Immature natural killer cell (primary cell): ENCODE measurements at regions not wholly inside any gene's neighbourhood (a gene's known extent, or its start where the extent isn't known, plus 50 kb on each side); places are given as distances from the start of the nearest gene placed in this dataset.

Experiments used
- DNase-seq, 3 donors: peaks; one replicate each; pipeline ENCODE4 v3.0.0; 2022; ENCODE audit warnings: mixed read lengths in 1 of 3
- H3K27ac Mint-ChIP-seq, 6 donors: one replicate each; pipeline ENCODE4 v1.8.0; 2020; ENCODE audit warnings: mixed read lengths in 6 of 6, mild to moderate bottlenecking in 5 of 6, inconsistent platforms in 4 of 6, moderate library complexity in 3 of 6
- H3K27me3 Mint-ChIP-seq, 3 donors: one replicate each; pipeline ENCODE4 v1.8.0; 2020 to 2021; ENCODE audit warnings: low read depth in 3 of 3, mild to moderate bottlenecking in 3 of 3, mixed read lengths in 3 of 3, moderate library complexity in 3 of 3, inconsistent platforms in 1 of 3
- H3K36me3 Mint-ChIP-seq, 3 donors: one replicate each; pipeline ENCODE4 v1.8.0; 2020; ENCODE audit warnings: mixed read lengths in 3 of 3, inconsistent platforms in 2 of 3, mild to moderate bottlenecking in 2 of 3
- H3K4me1 Mint-ChIP-seq, 2 donors: one replicate each; pipeline ENCODE4 v1.8.0; 2020; ENCODE audit warnings: inconsistent platforms in 2 of 2, mild to moderate bottlenecking in 2 of 2, mixed read lengths in 2 of 2, moderate library complexity in 1 of 2
- H3K4me3 Mint-ChIP-seq, 5 donors: one replicate each; pipeline ENCODE4 v1.8.0; 2020; ENCODE audit warnings: mild to moderate bottlenecking in 5 of 5, mixed read lengths in 5 of 5, inconsistent platforms in 3 of 5, moderate library complexity in 3 of 5
- H3K9me3 Mint-ChIP-seq, 6 donors: one replicate each; pipeline ENCODE4 v1.8.0; 2020; ENCODE audit warnings: mild to moderate bottlenecking in 6 of 6, mixed read lengths in 6 of 6, inconsistent platforms in 4 of 6, moderate library complexity in 3 of 6

DNA sequence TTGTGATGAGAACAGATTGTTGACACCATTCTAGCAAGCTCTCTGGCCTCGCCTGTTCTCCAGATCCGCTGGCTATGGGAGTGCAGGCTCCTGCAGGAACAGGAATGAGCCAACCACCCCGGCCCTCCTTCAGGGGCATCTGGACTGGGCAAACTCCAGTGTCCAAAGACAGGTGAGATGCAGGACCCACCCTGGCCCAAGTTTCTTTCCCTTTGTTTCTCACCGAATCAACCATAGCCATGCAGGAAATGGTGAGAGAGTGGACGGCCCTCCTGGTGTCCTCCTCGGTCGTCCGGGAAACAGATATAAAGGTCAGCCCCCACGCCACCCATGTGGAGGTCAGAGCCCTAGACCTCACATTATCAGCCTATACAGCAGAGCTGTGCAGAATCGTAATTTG lies 108.6 kb upstream of the IRX2 start:
- no peak for DNase-seq
- Mint-ChIP-seq H3K9me3 (peaks cover 0 to 7% (median 3%) of the 10 kb centered on the region in 6 donors), H3K27me3 (peaks cover 0 to 2% (median 0%) of the 10 kb centered on the region in 3 donors), H3K36me3 (no peaks in the 10 kb centered on the region), H3K4me1 (no peaks in the 10 kb centered on the region), H3K27ac (no peak overlapping the region), H3K4me3 (no peak overlapping the region)

DNA sequence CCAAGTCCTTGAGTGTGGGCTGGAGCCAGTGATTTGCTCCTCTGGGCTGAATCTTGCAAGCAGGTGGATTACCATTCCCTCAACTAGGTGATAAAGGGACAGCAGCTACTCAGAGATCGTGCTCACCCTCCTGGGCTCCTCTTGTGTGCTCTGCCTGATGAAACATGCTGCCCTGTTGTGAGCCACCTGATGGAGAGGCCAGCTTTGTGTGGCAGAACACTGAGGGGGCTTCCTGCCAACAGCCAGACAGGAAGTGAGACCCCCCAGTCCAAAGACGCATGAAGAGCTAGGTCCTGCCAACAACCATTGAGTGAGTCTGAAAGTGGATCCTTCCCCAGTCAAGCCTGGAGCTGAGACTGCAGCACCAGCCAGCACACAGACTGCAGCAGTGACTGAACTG lies 106.4 kb upstream of the IRX2 start:
- DNase-seq: no peak
- Mint-ChIP-seq H3K27me3 (peaks cover 0 to 2% (median 0%) of the 10 kb centered on the region in 3 donors), H3K36me3 (no peaks in the 10 kb centered on the region), H3K4me3 (no peak overlapping the region), H3K27ac (no peak overlapping the region), H3K4me1 (no peaks in the 10 kb centered on the region), H3K9me3 (peaks cover 0 to 12% (median 4%) of the 10 kb centered on the region in 6 donors)

DNA sequence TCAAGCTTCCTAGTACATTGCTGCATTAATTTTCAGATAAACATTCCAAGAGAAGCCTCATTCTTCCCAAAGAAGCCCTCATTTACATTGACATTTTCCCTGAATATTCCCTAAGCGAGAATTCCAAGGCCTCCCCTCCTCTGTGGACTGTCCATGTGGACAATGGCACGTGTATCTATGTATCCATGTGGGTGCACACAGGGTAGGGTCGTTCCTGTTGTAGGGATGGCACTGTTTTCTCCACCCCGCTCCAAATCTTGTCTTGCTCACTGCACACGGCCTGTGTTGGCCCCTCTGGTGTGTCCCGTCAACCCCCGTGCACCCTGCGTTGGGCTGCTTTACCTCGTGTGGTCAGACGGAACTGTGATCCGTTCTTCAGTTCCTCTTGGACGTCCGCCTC lies 104.7 kb upstream of the IRX2 start:
- Mint-ChIP-seq H3K27ac (no peak overlapping the region), H3K4me3 (no peak overlapping the region), H3K9me3 (peaks cover 0 to 12% (median 2%) of the 10 kb centered on the region in 6 donors), H3K27me3 (peaks cover 0 to 2% (median 0%) of the 10 kb centered on the region in 3 donors), H3K36me3 (no peaks in the 10 kb centered on the region), H3K4me1 (no peaks in the 10 kb centered on the region)
- DNase-seq: no peak

DNA sequence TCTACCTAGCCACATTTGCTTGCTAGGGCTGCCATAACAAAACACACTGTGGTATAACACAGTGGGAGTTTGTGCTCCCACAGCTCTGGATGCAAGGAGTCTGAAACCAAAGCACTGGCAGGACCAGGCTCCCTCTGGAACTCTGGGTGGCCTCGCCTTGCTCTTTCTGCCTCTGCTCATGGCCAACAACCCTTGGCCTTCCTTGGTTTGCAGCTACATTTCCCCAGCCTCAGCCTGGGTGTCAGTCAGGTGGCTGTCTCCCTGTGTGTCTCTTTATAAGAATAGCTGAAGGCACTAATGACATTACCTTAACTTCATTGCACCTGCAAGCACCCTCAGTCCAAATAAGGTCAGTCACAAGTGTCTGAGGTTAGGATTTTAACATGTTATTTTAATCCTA lies 101.0 kb upstream of the IRX2 start:
- Mint-ChIP-seq H3K36me3 (no peaks in the 10 kb centered on the region), H3K4me3 (no peak overlapping the region), H3K27me3 (peaks cover 0 to 2% (median 1%) of the 10 kb centered on the region in 3 donors), H3K27ac (no peak overlapping the region), H3K9me3 (peaks cover 0 to 13% (median 4%) of the 10 kb centered on the region in 6 donors), H3K4me1 (no peaks in the 10 kb centered on the region)
- DNase-seq: no peak

DNA sequence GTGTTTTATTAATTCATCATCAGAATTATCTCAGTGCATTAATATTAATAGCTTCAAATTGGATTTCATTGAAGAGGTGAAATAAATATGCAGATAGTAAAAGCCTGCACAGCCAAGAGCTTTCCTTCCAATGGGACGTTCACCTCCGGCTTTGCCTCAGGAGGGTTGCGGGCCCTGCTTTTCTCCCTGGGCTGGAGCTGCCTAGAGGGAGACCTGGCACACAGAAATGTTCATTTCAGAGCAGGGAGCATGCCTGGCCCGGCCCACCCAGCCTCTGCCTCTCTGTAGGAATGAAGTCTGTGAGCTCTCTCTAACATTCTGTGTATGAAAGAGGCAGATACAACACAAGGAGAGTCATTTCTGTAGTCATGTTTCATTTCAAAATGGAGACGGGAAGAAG lies 100.4 kb upstream of the IRX2 start:
- DNase-seq: no peak
- no peak overlapping the region for H3K27ac Mint-ChIP-seq
- H3K9me3 Mint-ChIP-seq: peaks cover 0 to 13% (median 4%) of the 10 kb centered on the region in 6 donors
- no peak overlapping the region for H3K4me3 Mint-ChIP-seq
- no peaks in the 10 kb centered on the region for H3K36me3 Mint-ChIP-seq
- peaks cover 0 to 2% (median 1%) of the 10 kb centered on the region in 3 donors for H3K27me3 Mint-ChIP-seq
- H3K4me1 Mint-ChIP-seq: no peaks in the 10 kb centered on the region

DNA sequence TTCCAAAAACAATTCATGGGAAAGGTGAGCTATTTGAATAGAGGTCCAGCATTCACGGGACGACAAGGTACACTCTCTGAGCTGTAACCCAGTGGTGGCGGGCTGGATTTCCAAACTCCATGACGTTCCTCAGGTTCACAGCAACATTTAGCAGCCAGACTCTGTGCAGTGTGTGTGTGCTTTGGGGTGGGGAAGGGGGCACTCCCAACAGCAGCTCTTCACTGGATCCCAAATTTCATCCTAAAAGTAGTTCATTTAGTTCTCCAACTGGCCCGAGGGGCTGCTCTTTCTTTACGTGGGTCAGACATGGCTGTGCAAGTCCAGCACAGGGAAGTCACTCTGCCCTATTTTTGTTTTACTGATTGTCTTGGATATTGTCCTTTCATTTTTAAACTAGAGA lies 98.0 kb upstream of the IRX2 start:
- Mint-ChIP-seq H3K4me1 (no peaks in the 10 kb centered on the region), H3K9me3 (peaks cover 0 to 9% (median 2%) of the 10 kb centered on the region in 6 donors), H3K27ac (no peak overlapping the region), H3K36me3 (no peaks in the 10 kb centered on the region), H3K4me3 (no peak overlapping the region), H3K27me3 (peaks cover 0 to 1% (median 0%) of the 10 kb centered on the region in 3 donors)
- DNase-seq: no peak

DNA sequence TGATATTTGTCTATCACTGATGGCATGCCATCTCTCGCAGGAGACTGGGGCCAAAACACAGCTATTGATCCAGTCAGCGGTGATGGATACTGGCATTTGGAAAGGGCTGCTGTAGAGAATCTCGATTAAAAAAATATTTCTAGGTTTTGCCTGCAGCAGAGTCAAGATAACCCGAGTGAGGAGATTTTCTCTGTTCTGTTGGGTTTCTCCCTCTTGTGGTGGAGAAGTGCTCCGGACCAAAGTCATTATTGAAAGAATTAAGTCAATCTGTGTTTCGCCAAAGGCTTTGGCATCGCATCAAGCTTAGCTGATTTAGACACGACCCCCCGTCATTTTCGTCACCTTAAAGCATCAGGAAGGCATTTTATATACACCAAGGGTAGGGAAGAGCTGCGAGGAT lies 97.1 kb upstream of the IRX2 start:
- Mint-ChIP-seq H3K27me3 (peaks cover 0 to 1% (median 0%) of the 10 kb centered on the region in 3 donors), H3K9me3 (peaks cover 0 to 8% (median 3%) of the 10 kb centered on the region in 6 donors), H3K4me1 (no peaks in the 10 kb centered on the region), H3K36me3 (no peaks in the 10 kb centered on the region), H3K4me3 (no peak overlapping the region), H3K27ac (no peak overlapping the region)
- no peak for DNase-seq

DNA sequence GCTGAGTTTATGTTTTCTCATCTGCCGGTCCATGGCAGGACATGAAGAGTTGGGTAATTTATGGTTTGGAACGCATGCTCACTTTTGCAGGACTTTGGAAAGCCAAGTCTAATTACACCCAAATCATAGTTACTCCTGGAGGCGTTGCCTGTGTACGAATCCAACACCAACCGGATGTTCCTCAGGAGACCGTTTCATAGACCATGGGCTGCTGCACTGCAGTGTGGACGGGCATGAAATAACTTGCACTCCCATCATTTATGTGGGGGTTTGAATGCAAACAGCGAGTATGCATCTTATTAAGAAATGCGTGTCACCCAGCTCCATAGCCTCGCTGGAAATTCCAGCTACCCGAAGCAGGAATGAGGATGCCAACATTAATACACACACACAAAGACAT lies 96.1 kb upstream of the IRX2 start:
- Mint-ChIP-seq H3K36me3 (no peaks in the 10 kb centered on the region), H3K4me3 (no peak overlapping the region), H3K27ac (no peak overlapping the region), H3K4me1 (no peaks in the 10 kb centered on the region), H3K9me3 (peaks cover 0 to 4% (median 3%) of the 10 kb centered on the region in 6 donors), H3K27me3 (peaks cover 0 to 1% (median 0%) of the 10 kb centered on the region in 3 donors)
- no peak for DNase-seq

DNA sequence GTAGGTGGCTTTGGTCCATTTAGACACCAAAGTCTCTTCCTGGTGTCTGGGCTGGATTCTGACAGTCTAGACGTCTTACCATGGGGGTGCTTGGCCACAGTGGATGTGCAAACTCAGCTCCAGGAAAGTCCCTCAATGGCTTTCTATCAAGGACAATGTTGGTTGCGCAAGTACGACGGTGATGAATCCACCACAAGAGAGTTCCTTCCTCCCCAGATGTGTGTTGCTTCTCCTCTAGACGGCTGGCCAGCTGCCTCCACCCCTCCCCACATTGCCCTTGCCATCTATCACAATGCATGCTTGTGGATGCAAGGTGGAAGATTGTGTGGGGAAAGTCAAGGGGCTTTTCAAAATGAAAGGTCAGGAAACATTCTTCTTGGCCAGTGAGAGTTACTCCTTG lies 89.7 kb upstream of the IRX2 start:
- H3K9me3 Mint-ChIP-seq: peaks cover 0 to 12% (median under 1%) of the 10 kb centered on the region in 6 donors
- no peaks in the 10 kb centered on the region for H3K4me1 Mint-ChIP-seq
- H3K36me3 Mint-ChIP-seq: no peaks in the 10 kb centered on the region
- no peak overlapping the region for H3K27ac Mint-ChIP-seq
- no peak overlapping the region for H3K4me3 Mint-ChIP-seq
- no peak for DNase-seq
- H3K27me3 Mint-ChIP-seq: peaks cover 0 to under 1% (median 0%) of the 10 kb centered on the region in 3 donors

DNA sequence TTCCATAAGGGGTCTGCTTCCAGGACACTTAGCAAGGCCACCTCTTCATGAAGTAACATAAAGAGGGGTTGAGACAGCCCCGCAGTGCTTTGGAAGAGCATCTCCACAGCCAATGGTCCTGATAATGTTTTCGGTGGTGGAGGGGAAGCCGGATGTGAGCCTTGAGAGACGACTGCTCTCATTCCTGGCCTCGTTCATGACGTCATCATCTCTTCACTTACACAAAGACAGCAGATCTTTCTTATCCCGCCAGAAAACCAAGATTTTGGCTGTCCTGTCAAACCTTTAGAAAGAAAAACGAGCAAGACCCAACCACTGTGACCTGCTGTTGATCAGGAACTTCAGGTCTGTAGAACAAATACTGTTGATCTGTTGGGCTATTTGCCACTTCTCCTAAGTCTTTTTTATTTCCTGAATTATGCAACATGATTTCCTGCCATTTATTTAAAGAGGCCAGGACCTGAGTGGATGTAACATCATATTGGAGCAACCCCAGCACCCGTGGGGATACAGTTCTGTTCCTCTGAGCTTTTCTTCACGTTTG lies 89.0 kb upstream of the IRX2 start:
- no peak for DNase-seq
- Mint-ChIP-seq H3K27me3 (peaks cover 0 to 5% (median 0%) of the 10 kb centered on the region in 3 donors), H3K27ac (no peak overlapping the region), H3K4me3 (no peak overlapping the region), H3K4me1 (no peaks in the 10 kb centered on the region), H3K9me3 (peaks cover 0 to 12% (median under 1%) of the 10 kb centered on the region in 6 donors), H3K36me3 (no peaks in the 10 kb centered on the region)

DNA sequence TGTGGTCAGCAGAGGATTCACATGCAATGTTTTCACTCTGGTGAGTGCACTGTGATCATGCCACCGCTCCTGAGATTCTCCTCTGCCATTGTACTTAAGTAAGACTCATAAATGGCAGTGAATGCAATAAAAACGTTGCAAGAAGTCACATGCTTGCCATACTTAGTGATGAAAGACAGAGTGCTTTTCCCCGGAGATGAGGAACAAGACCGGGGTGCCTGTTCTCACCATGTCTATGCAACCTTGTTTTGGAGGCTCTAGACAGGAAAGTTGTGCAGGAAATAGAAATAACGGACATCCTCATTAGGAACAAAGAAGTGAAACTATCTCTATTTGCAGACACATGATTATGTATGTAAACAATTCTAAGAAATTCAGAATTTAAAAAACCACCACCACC lies 84.7 kb upstream of the IRX2 start:
- Mint-ChIP-seq H3K4me1 (no peaks in the 10 kb centered on the region), H3K27ac (no peak overlapping the region), H3K4me3 (no peak overlapping the region), H3K36me3 (no peaks in the 10 kb centered on the region), H3K9me3 (peaks cover 0 to 12% (median 2%) of the 10 kb centered on the region in 6 donors), H3K27me3 (peaks cover 0 to 5% (median 0%) of the 10 kb centered on the region in 3 donors)
- no peak for DNase-seq

DNA sequence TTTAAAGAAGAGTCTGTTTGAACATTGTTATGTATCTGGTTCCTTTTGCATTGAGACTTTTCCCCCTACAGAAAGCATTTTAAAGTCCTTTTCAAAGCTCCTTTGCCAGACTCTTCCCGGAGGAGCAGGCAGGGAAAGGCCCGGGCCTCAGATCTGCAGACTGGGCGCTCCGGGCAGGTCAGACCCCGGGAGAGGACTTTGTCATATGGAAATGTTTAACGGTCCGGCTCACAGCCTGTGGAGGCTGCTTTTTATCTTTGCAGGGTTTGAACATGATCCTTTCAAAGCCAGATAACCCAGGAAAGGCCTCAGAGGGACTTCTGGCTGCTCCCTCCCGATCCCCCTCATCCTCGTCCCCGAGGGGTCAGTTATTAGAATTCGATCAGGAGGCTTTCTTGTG lies 82.1 kb upstream of the IRX2 start:
- Mint-ChIP-seq H3K9me3 (peaks cover 0 to 13% (median 3%) of the 10 kb centered on the region in 6 donors), H3K4me3 (no peak overlapping the region), H3K27me3 (peaks cover 0 to 5% (median 0%) of the 10 kb centered on the region in 3 donors), H3K27ac (no peak overlapping the region), H3K4me1 (no peaks in the 10 kb centered on the region), H3K36me3 (no peaks in the 10 kb centered on the region)
- no peak for DNase-seq

DNA sequence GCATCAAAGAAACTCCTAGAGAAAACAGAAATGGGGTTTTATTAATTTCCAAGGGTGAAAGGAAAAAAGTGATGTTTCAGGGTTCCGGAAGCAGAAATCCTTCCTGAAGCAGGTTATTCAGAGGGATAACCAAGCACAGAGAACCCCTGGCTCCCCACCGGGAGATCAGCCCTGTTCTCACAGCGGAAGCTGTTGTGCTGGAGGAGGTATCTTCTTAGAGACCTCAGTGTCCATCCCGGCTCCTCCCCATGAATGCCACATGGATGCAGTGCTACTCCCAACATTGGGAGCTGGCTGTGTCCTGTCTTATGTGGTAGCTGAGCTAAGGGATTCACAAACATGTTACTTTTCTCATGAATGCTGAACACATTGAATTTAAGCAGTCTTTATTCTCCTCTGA lies 80.9 kb upstream of the IRX2 start:
- Mint-ChIP-seq H3K36me3 (no peaks in the 10 kb centered on the region), H3K4me3 (no peak overlapping the region), H3K27me3 (peaks cover 0 to 6% (median 0%) of the 10 kb centered on the region in 3 donors), H3K27ac (no peak overlapping the region), H3K9me3 (peaks cover 0 to 6% (median 2%) of the 10 kb centered on the region in 6 donors), H3K4me1 (no peaks in the 10 kb centered on the region)
- no peak for DNase-seq

DNA sequence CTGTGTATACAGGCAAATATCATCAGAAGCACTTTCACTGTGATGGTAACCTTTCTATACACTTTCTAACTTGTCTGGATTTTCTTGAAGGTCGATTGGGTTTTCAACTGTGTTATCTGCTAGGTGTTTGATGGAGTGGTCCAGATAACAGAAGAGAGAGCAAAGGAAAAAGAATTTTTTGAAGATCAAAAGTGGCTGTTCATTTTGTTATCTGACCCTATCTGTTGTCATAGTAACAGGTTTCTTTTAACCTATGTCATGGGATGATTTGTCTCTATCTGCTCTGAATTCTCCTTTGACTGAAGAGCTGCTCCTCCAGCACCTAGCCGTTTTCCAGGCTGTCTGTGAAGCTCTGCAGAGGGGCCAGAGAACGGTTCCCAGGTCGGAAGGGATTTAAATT lies 77.8 kb upstream of the IRX2 start:
- peaks cover 0 to 34% (median 5%) of the 10 kb centered on the region in 6 donors for H3K9me3 Mint-ChIP-seq
- no peaks in the 10 kb centered on the region for H3K4me1 Mint-ChIP-seq
- DNase-seq: no peak
- H3K27me3 Mint-ChIP-seq: peaks cover 0 to 2% (median 0%) of the 10 kb centered on the region in 3 donors
- no peak overlapping the region for H3K27ac Mint-ChIP-seq
- H3K4me3 Mint-ChIP-seq: no peak overlapping the region
- no peaks in the 10 kb centered on the region for H3K36me3 Mint-ChIP-seq

DNA sequence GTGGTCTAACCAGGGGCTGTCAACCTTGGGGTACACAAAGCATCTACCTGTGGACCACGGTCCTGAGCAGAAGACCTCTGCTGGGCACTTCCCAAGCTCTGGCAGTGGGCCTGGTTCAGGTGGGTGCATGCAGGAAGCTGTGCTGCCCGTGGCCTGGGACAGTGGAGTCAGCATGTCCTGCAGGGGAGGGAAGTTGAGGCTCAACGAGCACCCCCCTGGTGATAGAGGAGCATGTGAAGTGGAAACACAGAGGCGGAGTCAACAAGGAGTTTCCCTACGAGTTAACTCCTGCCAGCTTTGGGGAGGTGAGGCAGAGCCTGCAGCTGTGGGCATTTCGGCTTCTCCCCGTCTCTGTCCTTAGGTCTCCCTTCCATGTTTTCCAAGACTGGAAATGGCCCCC lies 67.5 kb upstream of the IRX2 start:
- Mint-ChIP-seq H3K4me1 (no peaks in the 10 kb centered on the region), H3K4me3 (no peak overlapping the region), H3K27me3 (peaks cover 0 to 2% (median 2%) of the 10 kb centered on the region in 3 donors), H3K27ac (no peak overlapping the region), H3K9me3 (peaks cover 0 to 12% (median 5%) of the 10 kb centered on the region in 6 donors), H3K36me3 (no peaks in the 10 kb centered on the region)
- no peak for DNase-seq
